CD14-positive monocyte (primary cell): ENCODE measurements at regions not wholly inside any gene's neighbourhood (a gene's known extent, or its start where the extent isn't known, plus 50 kb on each side); places are given as distances from the start of the nearest gene placed in this dataset.

Source experiments
- DNase-seq, 3 donors: peaks; one replicate each; pipeline ENCODE4 v3.0.0-alpha.2; 2011 to 2022
- H2AFZ ChIP-seq: 2 replicates; pipeline ENCODE4 v1.6.0; 2012; ENCODE audit warnings: mild to moderate bottlenecking, low read depth, low read length, inconsistent platforms; ENCODE audit not compliant: insufficient read depth, poor library complexity, severe bottlenecking
- H3K27ac ChIP-seq, 2 donors: 1 replicate in 1 of 2; 2 replicates in 1 of 2; pipeline ENCODE4 v1.5.1; 2012 to 2013; ENCODE audit warnings: low read length in 2 of 2, control low read depth in 1 of 2, inconsistent platforms in 1 of 2, low read depth in 1 of 2, mild to moderate bottlenecking in 1 of 2
- H3K27me3 ChIP-seq, 2 donors: one replicate each; pipeline versions ENCODE4 v1.6.0 to v1.6.1; 2011 to 2013; ENCODE audit warnings: low read length in 2 of 2; ENCODE audit not compliant: control insufficient read depth in 2 of 2, insufficient read depth in 2 of 2
- H3K36me3 ChIP-seq, 2 donors: replicated peaks in 1 of 2; 1 replicate in 1 of 2; 2 replicates in 1 of 2; pipeline versions ENCODE4 v1.5.1 to v1.6.1; 2012 to 2013; ENCODE audit warnings: low read length in 2 of 2, control low read depth in 1 of 2, inconsistent platforms in 1 of 2, mild to moderate bottlenecking in 1 of 2; ENCODE audit not compliant: insufficient read depth in 2 of 2, control insufficient read depth in 1 of 2
- H3K4me1 ChIP-seq, 2 donors: 1 replicate in 1 of 2; 2 replicates in 1 of 2; pipeline versions ENCODE4 v1.5.1 to v1.6.1; 2012 to 2013; ENCODE audit warnings: low read length in 2 of 2, control low read depth in 1 of 2, inconsistent platforms in 1 of 2, mild to moderate bottlenecking in 1 of 2, moderate library complexity in 1 of 2; ENCODE audit not compliant: insufficient read depth in 2 of 2, control insufficient read depth in 1 of 2
- H3K4me2 ChIP-seq: replicated peaks from 2 replicates; pipeline ENCODE3; 2012; ENCODE audit warnings: low read length, moderate library complexity, mild to moderate bottlenecking; ENCODE audit not compliant: poor library complexity, severe bottlenecking; ENCODE audit errors: extremely low read depth
- H3K4me3 ChIP-seq, 3 experiments: fragments of 200-600 bp in 1 of 3; sonication (generic) in 1 of 3; replicated peaks in 1 of 3; 1 replicate in 2 of 3; 2 replicates in 1 of 3; pipeline ENCODE4 v1.5.1; 2011 to 2013; ENCODE audit warnings: low read length in 3 of 3, mild to moderate bottlenecking in 3 of 3, control low read depth in 2 of 3, low read depth in 2 of 3, inconsistent platforms in 1 of 3, moderate library complexity in 1 of 3
- H3K79me2 ChIP-seq: 2 replicates; pipeline ENCODE4 v1.6.0; 2012; ENCODE audit warnings: mild to moderate bottlenecking, control low read depth, inconsistent platforms, low read length, moderate library complexity; ENCODE audit not compliant: insufficient read depth
- H3K9ac ChIP-seq: 2 replicates; pipeline ENCODE4 v1.6.0; 2017; ENCODE audit warnings: low read length, mild to moderate bottlenecking; ENCODE audit not compliant: insufficient read depth, poor library complexity, severe bottlenecking
- H3K9me3 ChIP-seq, 2 donors: replicated peaks in 1 of 2; 1 replicate in 1 of 2; 2 replicates in 1 of 2; pipeline versions ENCODE4 v1.5.1 to v1.6.1; 2012 to 2013; ENCODE audit warnings: low read length in 2 of 2, control low read depth in 1 of 2; ENCODE audit not compliant: control insufficient read depth in 1 of 2, insufficient read depth in 1 of 2
- H4K20me1 ChIP-seq: 2 replicates; pipeline ENCODE4 v1.6.0; 2012; ENCODE audit warnings: mild to moderate bottlenecking, low read length, control low read depth, moderate library complexity; ENCODE audit not compliant: insufficient read depth
- H3K27ac Mint-ChIP-seq, 7 donors: one replicate each; pipeline ENCODE4 v1.8.0; 2020; ENCODE audit warnings: mild to moderate bottlenecking in 7 of 7, mixed read lengths in 7 of 7, moderate library complexity in 6 of 7, inconsistent platforms in 2 of 7
- H3K27me3 Mint-ChIP-seq, 3 donors: one replicate each; pipeline ENCODE4 v1.8.0; 2021 to 2022; ENCODE audit warnings: low read depth in 3 of 3, mild to moderate bottlenecking in 3 of 3, mixed read lengths in 3 of 3, moderate library complexity in 3 of 3, inconsistent platforms in 1 of 3
- H3K36me3 Mint-ChIP-seq, 2 donors: one replicate each; pipeline ENCODE4 v1.8.0; 2020; ENCODE audit warnings: mixed read lengths in 2 of 2, inconsistent platforms in 1 of 2, mild to moderate bottlenecking in 1 of 2
- H3K4me1 Mint-ChIP-seq: one replicate; pipeline ENCODE4 v1.8.0; 2020; ENCODE audit warnings: mild to moderate bottlenecking, mixed read lengths
- H3K4me3 Mint-ChIP-seq, 2 donors: one replicate each; pipeline ENCODE4 v1.8.0; 2020; ENCODE audit warnings: mild to moderate bottlenecking in 2 of 2, mixed read lengths in 2 of 2, moderate library complexity in 1 of 2
- H3K9me3 Mint-ChIP-seq, 7 donors: one replicate each; pipeline ENCODE4 v1.8.0; 2020 to 2022; ENCODE audit warnings: mixed read lengths in 7 of 7, mild to moderate bottlenecking in 6 of 7, moderate library complexity in 6 of 7, inconsistent platforms in 2 of 7
- WGBS: methylation state at CpG from one replicate; pipeline ENCODE4 v1.1.5; 2013; ENCODE audit warnings: missing lambda C conversion rate; ENCODE audit not compliant: insufficient coverage; 5-methylcytosine and 5-hydroxymethylcytosine counted together
- intact Hi-C, 2 donors: fragments of 100-400 bp; cut with micrococcal nuclease; formaldehyde crosslinking; loops; one replicate each; pipeline versions ENCODE4 v1.15.0 to v1.15.1; 2023
- TF ChIP-seq, protein P1 (sequence below): fragments of 200-600 bp; IDR thresholded peaks from one replicate; pipeline ENCODE4 v1.8.0; 2022; ENCODE audit warnings: antibody characterized with exemption, mild to moderate bottlenecking

DNA sequence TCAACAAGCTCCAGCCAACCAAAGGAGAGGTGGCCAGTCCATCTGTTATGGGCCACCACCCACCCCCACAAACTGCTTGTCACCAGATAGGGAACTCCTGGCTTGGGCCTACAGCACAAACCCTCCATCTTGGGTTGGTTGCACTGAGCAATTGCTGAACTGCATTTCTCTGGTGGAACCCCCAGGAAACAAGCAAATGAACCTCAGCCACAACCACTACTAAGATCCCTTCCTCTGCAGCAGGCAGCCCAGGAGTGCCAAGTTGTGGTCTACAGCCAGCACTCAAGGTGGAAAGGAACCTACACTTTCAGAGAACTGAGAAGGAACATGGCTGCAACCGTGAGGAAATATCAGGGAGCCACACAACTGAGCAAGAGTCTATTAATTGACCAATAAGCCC is 171.6 kb downstream of the TMEM200A start:
- no peaks in the 10 kb centered on the region for H3K79me2 ChIP-seq
- Mint-ChIP-seq H3K9me3 (peaks cover 4 to 23% (median 16%) of the 10 kb centered on the region in 7 donors), H3K27ac (no peak overlapping the region), H3K36me3 (no peaks in the 10 kb centered on the region), H3K4me3 (no peak overlapping the region), H3K4me1 (no peaks in the 10 kb centered on the region), H3K27me3 (peaks cover 0 to 2% (median 0%) of the 10 kb centered on the region in 3 donors)
- H3K27me3 ChIP-seq = no peaks in the 10 kb centered on the region
- no peaks in the 10 kb centered on the region for H3K36me3 ChIP-seq
- no peak overlapping the region for H3K4me2 ChIP-seq
- no peaks in the 10 kb centered on the region for H3K4me1 ChIP-seq
- no peaks in the 10 kb centered on the region for H4K20me1 ChIP-seq
- DNase-seq = no peak
- intact Hi-C loops = no loop called here
- TF ChIP-seq, protein P1, sequence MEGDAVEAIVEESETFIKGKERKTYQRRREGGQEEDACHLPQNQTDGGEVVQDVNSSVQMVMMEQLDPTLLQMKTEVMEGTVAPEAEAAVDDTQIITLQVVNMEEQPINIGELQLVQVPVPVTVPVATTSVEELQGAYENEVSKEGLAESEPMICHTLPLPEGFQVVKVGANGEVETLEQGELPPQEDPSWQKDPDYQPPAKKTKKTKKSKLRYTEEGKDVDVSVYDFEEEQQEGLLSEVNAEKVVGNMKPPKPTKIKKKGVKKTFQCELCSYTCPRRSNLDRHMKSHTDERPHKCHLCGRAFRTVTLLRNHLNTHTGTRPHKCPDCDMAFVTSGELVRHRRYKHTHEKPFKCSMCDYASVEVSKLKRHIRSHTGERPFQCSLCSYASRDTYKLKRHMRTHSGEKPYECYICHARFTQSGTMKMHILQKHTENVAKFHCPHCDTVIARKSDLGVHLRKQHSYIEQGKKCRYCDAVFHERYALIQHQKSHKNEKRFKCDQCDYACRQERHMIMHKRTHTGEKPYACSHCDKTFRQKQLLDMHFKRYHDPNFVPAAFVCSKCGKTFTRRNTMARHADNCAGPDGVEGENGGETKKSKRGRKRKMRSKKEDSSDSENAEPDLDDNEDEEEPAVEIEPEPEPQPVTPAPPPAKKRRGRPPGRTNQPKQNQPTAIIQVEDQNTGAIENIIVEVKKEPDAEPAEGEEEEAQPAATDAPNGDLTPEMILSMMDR = no peak
- no peak overlapping the region for H3K4me3 ChIP-seq
- H2AFZ ChIP-seq = no peak overlapping the region
- H3K9me3 ChIP-seq = peaks cover 9 to 20% of the 10 kb centered on the region in 2 donors
- no peak overlapping the region for H3K27ac ChIP-seq
- 80% methylated on average over 1 of the region's 1 CpG for WGBS
- H3K9ac ChIP-seq = no peak overlapping the region

DNA sequence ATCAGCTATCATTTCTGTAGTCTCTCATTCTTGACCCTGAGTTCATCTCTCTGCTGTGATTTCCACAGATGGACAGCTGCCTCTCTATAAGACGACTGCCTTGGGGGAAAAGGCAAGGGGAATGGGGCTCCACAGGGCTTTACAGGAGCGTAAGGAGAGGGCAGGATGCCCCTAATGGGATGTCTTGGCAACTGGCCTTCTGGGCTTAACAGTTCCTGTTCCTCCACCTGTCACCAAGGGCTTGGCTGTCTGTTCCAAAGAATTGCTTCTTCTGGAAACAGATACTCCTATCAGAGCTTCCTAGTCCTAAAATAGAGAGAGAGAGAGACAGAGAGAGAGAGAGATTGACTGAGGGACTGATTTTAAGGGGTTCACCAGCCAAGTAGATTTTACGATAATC is 181.9 kb downstream of the TMEM200A start:
- no peak overlapping the region for H3K27ac ChIP-seq
- Mint-ChIP-seq H3K36me3 (no peaks in the 10 kb centered on the region), H3K9me3 (peaks cover 0 to 7% (median 0%) of the 10 kb centered on the region in 7 donors), H3K4me1 (no peaks in the 10 kb centered on the region), H3K27me3 (peaks cover 0 to 1% (median 0%) of the 10 kb centered on the region in 3 donors), H3K4me3 (no peak overlapping the region), H3K27ac (no peak overlapping the region)
- H3K4me3 ChIP-seq = no peak overlapping the region
- H3K79me2 ChIP-seq = no peaks in the 10 kb centered on the region
- no peak overlapping the region for H3K9ac ChIP-seq
- no peaks in the 10 kb centered on the region for H3K9me3 ChIP-seq
- 67% methylated on average over 2 of the region's 3 CpGs for WGBS
- H4K20me1 ChIP-seq = no peaks in the 10 kb centered on the region
- intact Hi-C loops = no loop called here
- H2AFZ ChIP-seq = no peak overlapping the region
- H3K27me3 ChIP-seq = no peaks in the 10 kb centered on the region
- H3K36me3 ChIP-seq = no peaks in the 10 kb centered on the region
- H3K4me1 ChIP-seq = no peaks in the 10 kb centered on the region
- DNase-seq = no peak
- TF ChIP-seq, protein P1 = no peak
- no peak overlapping the region for H3K4me2 ChIP-seq
